Erythroblast (primary cell): ENCODE measurements at regions not wholly inside any gene's neighbourhood (a gene's known extent, or its start where the extent isn't known, plus 50 kb on each side); places are given as distances from the start of the nearest gene placed in this dataset.

ENCODE experiments used
- DNase-seq, 2 experiments: peaks; one replicate each; lab custom pipeline; 2025; lab: John Stamatoyannopoulos, UW
- GATA1 ChIP-seq: IDR thresholded peaks from 2 replicates; pipeline ENCODE4 v1.6.1; 2011; ENCODE audit warnings: low read depth, mild to moderate bottlenecking, control low read depth, low read length, moderate library complexity
- POLR2A ChIP-seq: IDR thresholded peaks from 2 replicates; pipeline ENCODE4 v1.6.1; 2011; ENCODE audit warnings: mild to moderate bottlenecking, low read length

DNA sequence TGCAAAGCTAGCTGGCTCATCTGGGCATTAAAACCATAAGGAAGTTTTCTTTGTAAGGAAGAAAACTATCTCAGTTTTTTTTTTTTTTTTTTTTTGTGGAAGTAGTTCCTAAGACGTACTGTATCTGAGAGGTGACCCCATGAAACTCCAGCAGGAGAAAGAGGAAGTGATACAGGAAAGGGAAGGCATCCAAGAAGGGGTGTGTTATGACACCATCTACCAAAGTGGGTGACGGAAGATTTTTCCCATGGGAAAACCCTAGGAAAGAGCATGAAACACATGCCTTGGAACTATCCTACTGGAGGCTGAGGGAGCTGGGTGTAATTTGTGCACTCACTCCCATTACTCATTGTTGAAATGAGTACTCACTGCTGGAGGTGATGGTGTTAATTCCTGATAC lies 63.8 kb upstream of the ARHGAP20 start:
- TF ChIP-seq POLR2A (no peak), GATA1 (no peak)
- DNase-seq = no peak

DNA sequence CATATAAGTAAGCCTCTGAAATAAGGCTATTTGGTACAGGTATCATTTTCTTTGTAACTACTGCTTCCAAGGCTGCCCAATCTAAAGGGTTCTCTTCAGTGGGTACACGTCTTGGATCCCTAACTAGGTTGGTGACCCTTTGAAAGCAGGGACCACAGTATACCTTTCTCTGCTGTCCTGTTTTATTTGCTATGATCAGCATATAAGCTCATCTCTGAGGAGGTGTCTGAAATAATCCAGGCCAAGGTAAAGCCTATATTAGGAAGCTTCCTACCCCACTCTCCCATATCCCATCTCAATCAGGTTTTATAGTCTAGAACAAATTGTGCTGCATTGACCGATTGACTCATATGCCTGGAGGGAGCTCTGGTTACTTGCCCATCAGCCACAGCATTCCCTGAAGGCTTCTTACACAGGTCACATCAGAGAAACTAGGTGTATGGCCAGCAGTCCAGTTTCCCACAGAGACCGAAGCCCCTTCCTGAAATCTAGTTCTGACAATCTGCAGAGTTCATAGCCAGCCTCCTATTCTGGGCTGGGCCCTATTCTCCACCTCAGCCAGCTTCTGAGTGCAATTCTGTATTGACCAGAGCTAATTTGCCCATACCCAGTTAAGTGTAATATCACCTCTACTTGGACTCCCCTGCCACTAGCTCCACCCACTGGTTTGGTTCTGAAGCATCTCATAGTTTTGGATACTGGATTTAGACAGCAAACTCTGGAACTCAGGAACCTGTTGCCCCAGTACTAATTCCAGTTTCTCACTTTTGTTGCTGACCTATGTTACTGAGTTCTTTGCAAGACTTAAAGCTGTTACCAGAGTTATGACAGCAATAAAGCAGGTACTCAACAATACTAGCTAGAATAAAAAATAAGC lies 62.1 kb upstream of the ARHGAP20 start:
- TF ChIP-seq GATA1 = no peak
- no peak for DNase-seq

DNA sequence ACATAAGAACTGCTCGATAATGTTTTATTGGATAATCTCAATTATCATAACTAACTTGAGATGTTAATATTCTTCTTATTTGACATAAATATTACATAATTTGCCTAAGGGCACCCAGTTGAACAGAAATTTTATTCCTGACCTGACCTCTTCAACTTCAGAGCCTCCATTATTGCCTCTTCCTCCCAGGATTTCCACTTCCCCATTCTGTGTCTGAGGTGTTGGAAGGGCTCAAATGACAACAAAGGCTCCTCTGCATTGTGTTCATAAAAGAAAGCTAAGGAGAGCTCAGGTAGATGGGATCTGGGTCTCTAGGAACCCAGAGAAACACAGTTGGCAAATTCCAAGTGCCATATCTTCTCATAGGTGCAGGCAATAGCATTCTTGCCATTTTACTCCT lies 61.2 kb upstream of the ARHGAP20 start:
- no peak for DNase-seq
- TF ChIP-seq GATA1 (no peak), POLR2A (no peak)

DNA sequence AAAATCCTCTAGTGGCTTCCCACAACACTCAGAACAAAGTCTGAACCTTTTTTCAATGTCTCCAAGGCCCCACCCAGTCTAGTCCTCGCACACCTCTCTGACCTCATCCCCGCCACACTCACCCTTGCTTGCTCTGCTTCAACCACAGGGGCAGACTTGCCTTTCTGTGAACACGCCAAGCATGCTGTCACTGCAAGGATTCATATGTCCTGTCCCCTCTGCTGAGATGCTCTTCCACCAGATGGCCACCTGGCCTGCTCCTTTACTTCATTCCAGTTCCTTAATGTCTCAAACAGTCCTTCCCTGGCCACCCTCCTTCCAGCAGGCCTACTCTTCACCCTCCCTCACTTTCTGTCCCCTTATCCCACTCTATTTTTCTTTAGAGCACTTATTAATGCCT lies 60.6 kb upstream of the ARHGAP20 start:
- TF ChIP-seq GATA1 = no peak
- no peak for TF ChIP-seq POLR2A
- DNase-seq = no peak

DNA sequence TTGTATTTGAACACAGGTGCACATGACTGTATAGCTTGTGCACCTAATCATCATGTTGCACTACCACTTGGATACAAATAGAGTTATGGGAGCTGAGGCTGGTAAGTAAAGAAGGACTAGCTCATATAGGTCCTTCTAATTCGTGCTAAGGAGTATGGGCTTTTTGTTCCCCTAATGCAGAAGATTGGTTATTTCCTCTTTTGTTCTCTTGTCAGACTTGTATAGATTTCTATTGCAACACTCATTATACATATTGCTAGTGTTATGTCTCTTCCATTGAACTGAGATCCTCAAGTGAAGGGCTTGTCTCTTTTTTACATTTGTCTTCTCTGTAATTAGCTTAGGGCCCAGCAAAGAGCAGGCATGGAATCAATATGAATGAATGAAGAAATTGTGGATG lies 54.1 kb upstream of the ARHGAP20 start:
- TF ChIP-seq GATA1 (no peak), POLR2A (no peak)
- DNase-seq = no peak

DNA sequence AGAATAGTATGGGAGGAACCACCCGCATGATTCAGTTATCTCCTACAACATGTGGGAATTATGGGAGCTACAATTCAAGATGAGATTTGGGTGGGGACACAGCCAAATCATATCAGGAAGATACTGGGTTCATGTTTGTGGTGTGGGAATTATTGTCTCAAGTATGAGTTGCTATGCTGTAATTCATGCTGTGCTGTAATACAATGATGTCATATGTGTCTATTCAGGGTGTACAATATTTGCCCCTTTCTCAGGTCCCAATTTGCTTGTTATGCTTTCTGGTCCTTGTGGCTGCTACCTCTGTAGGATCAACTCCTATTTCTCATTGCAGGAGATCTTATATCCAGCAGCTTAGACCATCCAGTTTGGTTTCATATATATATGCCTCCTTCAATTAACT lies 52.2 kb upstream of the ARHGAP20 start:
- no peak for DNase-seq
- TF ChIP-seq POLR2A (no peak), GATA1 (no peak)

DNA sequence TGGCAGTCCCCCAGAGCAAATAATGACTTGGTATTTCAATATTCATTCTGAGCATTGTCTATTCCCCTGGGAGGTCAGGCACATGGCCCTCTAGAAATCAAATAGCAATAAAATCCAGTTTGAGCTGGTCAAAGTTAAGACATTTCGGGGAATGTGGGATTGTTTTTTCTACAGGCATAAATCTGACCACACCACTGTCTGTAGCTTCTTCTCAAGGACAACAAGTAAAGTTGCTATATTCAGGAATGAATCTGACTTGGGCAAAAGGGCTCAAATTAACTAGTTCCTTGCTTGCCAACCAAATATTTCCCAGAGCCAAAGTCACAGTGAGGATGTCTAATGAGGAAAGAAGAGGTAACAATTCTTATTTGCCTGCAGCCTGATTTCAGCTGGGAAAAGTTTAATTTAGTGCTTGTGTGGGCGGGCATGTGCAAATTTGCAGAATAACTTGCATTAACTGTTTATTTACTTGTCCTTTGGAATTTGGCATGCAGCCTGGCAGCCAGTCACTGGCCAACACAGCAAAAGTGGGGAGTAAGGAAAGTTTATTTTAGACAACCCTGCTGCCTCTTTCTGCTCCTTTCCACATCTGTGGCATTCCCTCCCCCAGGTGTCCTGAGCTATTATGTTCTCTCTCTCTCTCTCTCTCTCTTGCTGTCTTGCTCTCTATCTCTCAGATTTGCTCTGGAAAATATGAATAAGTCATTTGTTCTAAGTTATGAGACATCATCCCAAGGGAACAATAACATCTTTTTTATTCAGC lies 51.2 kb upstream of the ARHGAP20 start:
- no peak for DNase-seq

DNA sequence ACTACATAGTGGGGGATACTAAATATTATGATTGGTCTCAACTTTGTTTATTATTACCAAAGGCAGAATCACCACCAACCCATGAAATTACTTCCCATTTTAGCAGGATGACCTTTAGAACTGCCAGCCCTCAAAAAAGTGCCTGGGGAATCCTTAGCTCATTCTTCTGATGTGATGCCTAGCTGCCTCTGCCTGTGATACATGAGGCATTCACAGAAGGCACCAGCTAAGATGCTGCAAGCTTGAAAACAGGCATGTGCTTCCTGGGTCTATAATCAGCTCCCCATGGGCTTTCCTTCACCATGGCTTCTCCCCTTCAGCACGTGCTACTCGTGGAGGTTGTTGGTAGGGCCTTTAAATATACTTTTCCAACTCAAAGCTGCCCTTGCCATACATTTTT lies 50.4 kb upstream of the ARHGAP20 start:
- DNase-seq = no peak
- TF ChIP-seq POLR2A (no peak), GATA1 (no peak)

More for the DNA sequence above, 51.2 kb upstream of the ARHGAP20 start:
- TF ChIP-seq POLR2A = no peak
- TF ChIP-seq GATA1 = no peak
